HCT116 (cell line): ENCODE measurements at regions not wholly inside any gene's neighbourhood (a gene's known extent, or its start where the extent isn't known, plus 50 kb on each side); places are given as distances from the start of the nearest gene placed in this dataset.

Experiments used
- ATAC-seq: fragments of 200-7000 bp; cut with Tn5 transposase; 2 replicates; pipeline ENCODE4 v1.9.1; 2020; ENCODE audit warnings: mild to moderate bottlenecking, moderate library complexity
- BruUV-seq: library from RNA; stranded (reverse); fragments of 400-500 nt; replicated peaks from 2 replicates; lab custom pipeline; 2021; lab: Mats Ljungman, UMichigan
- CTCF ChIA-PET: fragments of 300-600 bp; sonication (Branson Sonifier 250); formaldehyde crosslinking; loops from one replicate; lab custom pipeline; 2021; ENCODE audit warnings: antibody characterized with exemption; lab: Charles Lee
- POLR2A ChIA-PET: fragments of 300-600, 350-600 bp; sonication (Branson Sonifier 250); formaldehyde crosslinking; loops from one replicate; lab custom pipeline; 2021; ENCODE audit warnings: antibody characterized with exemption; lab: Charles Lee
- RAD21 ChIA-PET, 2 experiments: fragments of 300-600 bp; sonication (Branson Sonifier 250); formaldehyde crosslinking; loops; one replicate each; lab custom pipeline; 2023; ENCODE audit warnings: low total read pairs in 2 of 2; ENCODE audit not compliant: uncharacterized antibody in 2 of 2, unreplicated experiment in 2 of 2, low non-redundant PET in 1 of 2; lab: Charles Lee
- DNase-seq: peaks from one replicate; pipeline ENCODE4 v3.0.0-alpha.2; 2010; ENCODE audit warnings: low read depth, low spot score
- H2AFZ ChIP-seq: fragments of 200-600 bp; shearing (Covaris generic), sonication (generic); 2 replicates; pipeline ENCODE4 v1.6.1; 2017; ENCODE audit warnings: low read depth, mixed run types, mixed read lengths, antibody characterized with exemption, low read length; ENCODE audit not compliant: poor library complexity, severe bottlenecking
- H3K27ac ChIP-seq: 2 replicates; pipeline ENCODE4 v1.5.1; 2012; ENCODE audit warnings: low read depth, low read length
- H3K27me3 ChIP-seq: fragments of 200-600 bp; sonication (generic); 2 replicates; pipeline ENCODE4 v1.6.1; 2016; ENCODE audit warnings: mixed run types, low read length, mixed read lengths; ENCODE audit not compliant: insufficient read depth
- H3K36me3 ChIP-seq, 2 experiments: fragments of 200-500 bp in 1 of 2; fragments of 200-600 bp in 1 of 2; sonication (Bioruptor generic) in 1 of 2; sonication (generic) in 1 of 2; 2 replicates each; pipeline versions ENCODE4 v1.5.1 to v1.6.1; 2014 to 2016; ENCODE audit warnings: low read length in 2 of 2, inconsistent platforms in 1 of 2, mixed read lengths in 1 of 2, mixed run types in 1 of 2; ENCODE audit not compliant: insufficient read depth in 2 of 2, control insufficient read depth in 1 of 2
- H3K4me1 ChIP-seq, 2 experiments: fragments of 200-600 bp in 1 of 2; sonication (generic) in 1 of 2; 2 replicates each; pipeline versions ENCODE4 v1.5.1 to v1.6.1; 2012 to 2017; ENCODE audit warnings: low read length in 2 of 2, inconsistent platforms in 1 of 2, mild to moderate bottlenecking in 1 of 2, mixed read lengths in 1 of 2, mixed run types in 1 of 2, moderate library complexity in 1 of 2; ENCODE audit not compliant: insufficient read depth in 2 of 2, control insufficient read depth in 1 of 2
- H3K4me2 ChIP-seq: fragments of 200-600 bp; sonication (generic); 2 replicates; pipeline ENCODE4 v1.6.1; 2017; ENCODE audit warnings: mixed run types, low read length, mixed read lengths
- H3K4me3 ChIP-seq, 2 experiments: fragments of 200-600 bp in 1 of 2; sonication (generic) in 1 of 2; replicated peaks in 1 of 2; 2 replicates each; pipeline ENCODE4 v1.5.1; 2011 to 2016; ENCODE audit warnings: low read length in 2 of 2, control low read depth in 1 of 2, low read depth in 1 of 2, mild to moderate bottlenecking in 1 of 2, mixed read lengths in 1 of 2, mixed run types in 1 of 2
- H3K79me2 ChIP-seq: fragments of 200-600 bp; sonication (generic); 2 replicates; pipeline ENCODE4 v1.6.1; 2017; ENCODE audit warnings: mild to moderate bottlenecking, mixed run types, low read length, moderate library complexity, mixed read lengths; ENCODE audit not compliant: insufficient read depth
- H3K9ac ChIP-seq: fragments of 200-600 bp; sonication (generic); 2 replicates; pipeline ENCODE4 v1.6.1; 2016; ENCODE audit warnings: low read length, mixed read lengths
- H3K9me2 ChIP-seq: fragments of 200-600 bp; sonication (generic), shearing (Covaris generic); 2 replicates; pipeline ENCODE4 v1.6.1; 2017; ENCODE audit warnings: mixed run types, mild to moderate bottlenecking, moderate library complexity; ENCODE audit not compliant: insufficient read depth
- H3K9me3 ChIP-seq, 2 experiments: fragments of 200-500 bp in 1 of 2; fragments of 200-600 bp in 1 of 2; sonication (Bioruptor generic) in 1 of 2; sonication (generic) in 1 of 2; 2 replicates each; pipeline ENCODE4 v1.6.1; 2014 to 2017; ENCODE audit warnings: low read length in 2 of 2, mixed read lengths in 2 of 2, inconsistent platforms in 1 of 2, low read depth in 1 of 2, mild to moderate bottlenecking in 1 of 2, mixed run types in 1 of 2, moderate library complexity in 1 of 2; ENCODE audit not compliant: control insufficient read depth in 1 of 2, insufficient read depth in 1 of 2
- H4K20me1 ChIP-seq: fragments of 200-600 bp; sonication (generic), shearing (Covaris generic); 2 replicates; pipeline ENCODE4 v1.6.1; 2017; ENCODE audit warnings: mixed run types, mild to moderate bottlenecking, moderate library complexity; ENCODE audit not compliant: insufficient read depth
- CBX3 ChIP-seq: IDR thresholded peaks from 2 replicates; pipeline ENCODE4 v1.6.1; 2012; ENCODE audit warnings: low read depth
- CEBPB ChIP-seq: IDR thresholded peaks from 2 replicates; pipeline ENCODE4 v1.6.1; 2012; ENCODE audit warnings: low read depth
- ELF1 ChIP-seq: IDR thresholded peaks from 2 replicates; pipeline ENCODE4 v1.6.1; 2012; ENCODE audit warnings: low read depth, borderline replicate concordance
- EZH2phosphoT487 ChIP-seq: fragments of 200-600 bp; IDR thresholded peaks from 2 replicates; pipeline ENCODE4 v1.6.1; 2018; ENCODE audit warnings: antibody characterized with exemption, borderline replicate concordance
- POLR2A ChIP-seq: IDR thresholded peaks from 2 replicates; pipeline ENCODE4 v1.7.0; 2011; ENCODE audit warnings: borderline replicate concordance; ENCODE audit not compliant: insufficient read depth, insufficient read length; ENCODE audit errors: extremely low read depth
- POLR2AphosphoS5 ChIP-seq: IDR thresholded peaks from 2 replicates; pipeline ENCODE4 v1.6.1; 2011; ENCODE audit warnings: mild to moderate bottlenecking, low read depth, low read length, moderate library complexity
- RAD21 ChIP-seq: IDR thresholded peaks from 2 replicates; pipeline ENCODE4 v1.6.1; 2012; ENCODE audit warnings: low read depth, mild to moderate bottlenecking
- SIN3A ChIP-seq: IDR thresholded peaks from 2 replicates; pipeline ENCODE4 v1.6.1; 2012; ENCODE audit warnings: low read depth
- ZNF274 ChIP-seq: fragments of 200-500 bp; sonication (Bioruptor generic); IDR thresholded peaks from 2 replicates; pipeline ENCODE4 v1.6.1; 2014; ENCODE audit warnings: mild to moderate bottlenecking, low read depth, low read length, inconsistent platforms
- intact Hi-C: fragments of 100-400 bp; cut with micrococcal nuclease; formaldehyde crosslinking; loops from 2 replicates; pipeline ENCODE4 v1.10.0; 2022
- TF ChIP-seq, protein P1 (sequence below): IDR thresholded peaks from 2 replicates; pipeline ENCODE4 v1.6.1; 2011; ENCODE audit warnings: mild to moderate bottlenecking, low read length, moderate library complexity; ENCODE audit not compliant: insufficient replicate concordance; ENCODE audit errors: extremely low read depth

DNA sequence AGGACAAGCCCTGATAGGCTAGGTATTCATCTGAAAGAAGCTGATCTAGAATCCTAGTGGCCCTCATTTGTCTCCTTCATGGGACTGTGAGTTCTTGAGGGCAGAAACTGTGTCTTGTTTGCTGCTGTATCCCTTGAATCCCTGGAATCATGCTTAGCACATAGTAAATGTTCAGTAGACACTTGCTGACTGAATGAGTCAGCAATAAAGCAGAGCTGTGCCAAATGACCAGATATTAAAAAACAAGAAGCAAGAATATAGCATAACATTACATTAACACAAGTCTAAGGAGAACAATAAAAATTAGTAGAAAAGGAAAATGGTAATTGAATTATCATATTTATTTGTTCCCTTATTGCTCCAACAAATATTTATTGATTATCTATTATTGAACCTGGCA, 420.5 kb downstream of the ZSWIM6 start:
- Histone ChIP-seq H3K4me2 (no peak overlapping the region), H3K9me2 (no peaks in the 10 kb centered on the region), H3K27me3 (peaks cover 20% of the 10 kb centered on the region; the same call in 1 of the 2 replicates), H3K4me3 (no peak overlapping the region), H2AFZ (no peak overlapping the region), H3K79me2 (no peaks in the 10 kb centered on the region), H4K20me1 (no peaks in the 10 kb centered on the region), H3K4me1 (no peaks in the 10 kb centered on the region), H3K27ac (no peak overlapping the region), H3K36me3 (no peaks in the 10 kb centered on the region), H3K9me3 (no peaks in the 10 kb centered on the region), H3K9ac (no peak overlapping the region)
- ATAC-seq (no peak), DNase-seq (no peak)
- no peak for TF ChIP-seq CBX3
- TF ChIP-seq RAD21 = no peak
- TF ChIP-seq SIN3A = no peak
- POLR2A ChIA-PET = no interaction called here
- CTCF ChIA-PET = interaction anchor here (1.3 kb wide), 1 partner anchor 16 kb away, joined by 9 read pairs; no protein-coding TSS in a partner anchor
- intact Hi-C loops = no loop called here
- no TSS peak for BruUV-seq
- RAD21 ChIA-PET = no interaction called here

DNA sequence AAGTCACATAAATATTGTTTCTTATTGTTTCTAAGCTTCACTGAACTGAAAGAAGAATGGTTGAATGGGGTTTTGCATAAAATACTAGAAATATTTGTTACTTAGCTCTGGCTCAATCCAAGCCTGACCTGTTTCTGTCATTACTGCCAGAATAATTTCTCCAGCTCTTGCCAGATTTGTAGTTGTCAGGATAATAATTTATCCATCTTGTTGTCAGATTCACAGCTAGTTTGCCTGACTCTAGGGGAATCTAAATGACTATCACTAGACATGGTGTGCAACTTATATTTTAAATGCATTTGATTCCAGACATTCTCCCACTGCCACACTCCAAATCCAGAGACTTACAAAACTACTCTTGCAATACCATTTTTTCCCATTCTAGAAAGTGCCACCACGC, 422.7 kb downstream of the ZSWIM6 start:
- intact Hi-C loops = no loop called here
- Histone ChIP-seq H3K4me2 (no peak overlapping the region), H3K27ac (no peak overlapping the region), H4K20me1 (no peaks in the 10 kb centered on the region), H3K27me3 (peaks cover 20% of the 10 kb centered on the region; the same call in 1 of the 2 replicates), H3K9me3 (no peaks in the 10 kb centered on the region)
- POLR2A ChIA-PET = no interaction called here
- no peak for DNase-seq
- no TSS peak for BruUV-seq
- CTCF ChIA-PET = interaction anchor here (1.5 kb wide), 1 partner anchor 14 kb away, joined by 6 read pairs; no protein-coding TSS in a partner anchor
- TF ChIP-seq EZH2phosphoT487 (no peak), ELF1 (no peak), ZNF274 (no peak), POLR2A (no peak), CEBPB (no peak), POLR2AphosphoS5 (no peak)
- TF ChIP-seq, protein P1, sequence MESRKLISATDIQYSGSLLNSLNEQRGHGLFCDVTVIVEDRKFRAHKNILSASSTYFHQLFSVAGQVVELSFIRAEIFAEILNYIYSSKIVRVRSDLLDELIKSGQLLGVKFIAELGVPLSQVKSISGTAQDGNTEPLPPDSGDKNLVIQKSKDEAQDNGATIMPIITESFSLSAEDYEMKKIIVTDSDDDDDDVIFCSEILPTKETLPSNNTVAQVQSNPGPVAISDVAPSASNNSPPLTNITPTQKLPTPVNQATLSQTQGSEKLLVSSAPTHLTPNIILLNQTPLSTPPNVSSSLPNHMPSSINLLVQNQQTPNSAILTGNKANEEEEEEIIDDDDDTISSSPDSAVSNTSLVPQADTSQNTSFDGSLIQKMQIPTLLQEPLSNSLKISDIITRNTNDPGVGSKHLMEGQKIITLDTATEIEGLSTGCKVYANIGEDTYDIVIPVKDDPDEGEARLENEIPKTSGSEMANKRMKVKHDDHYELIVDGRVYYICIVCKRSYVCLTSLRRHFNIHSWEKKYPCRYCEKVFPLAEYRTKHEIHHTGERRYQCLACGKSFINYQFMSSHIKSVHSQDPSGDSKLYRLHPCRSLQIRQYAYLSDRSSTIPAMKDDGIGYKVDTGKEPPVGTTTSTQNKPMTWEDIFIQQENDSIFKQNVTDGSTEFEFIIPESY = no peak
- TF ChIP-seq, all 23 proteins: peak for 0
- H3K9me2 ChIP-seq = no peaks in the 10 kb centered on the region
- H3K4me3 ChIP-seq = no peak overlapping the region
- no peak overlapping the region for H2AFZ ChIP-seq
- ATAC-seq = no peak
- no peak overlapping the region for H3K9ac ChIP-seq
- no peaks in the 10 kb centered on the region for H3K4me1 ChIP-seq
- H3K79me2 ChIP-seq = no peaks in the 10 kb centered on the region
- RAD21 ChIA-PET = no interaction called here
- H3K36me3 ChIP-seq = no peaks in the 10 kb centered on the region
